T-cell (primary cell): ENCODE measurements at regions not wholly inside any gene's neighbourhood (a gene's known extent, or its start where the extent isn't known, plus 50 kb on each side); places are given as distances from the start of the nearest gene placed in this dataset.
"Not testable (repeated sequence)": the region's sequence is repeated elsewhere in the genome, so short reads cannot be mapped to it uniquely, and the experiment has no call there.

ENCODE experiments used
- ATAC-seq, 4 experiments: fragments of 200-7000 bp in 3 of 4; fragments of 150-1000 bp in 1 of 4; cut with Tn5 transposase; replicated peaks in 1 of 4; 1 replicate in 3 of 4; 2 replicates in 1 of 4; pipeline ENCODE4 v1.10.0; 2021; ENCODE audit warnings: moderate library complexity in 3 of 4, mild to moderate bottlenecking in 2 of 4, moderate number of reproducible peaks in 1 of 4
- CTCF ChIA-PET, 2 donors: fragments of 300-600 bp; sonication (Branson Sonifier 250); formaldehyde crosslinking; loops; one replicate each; lab custom pipeline; 2022; ENCODE audit warnings: antibody characterized with exemption in 2 of 2; lab: Charles Lee
- POLR2A ChIA-PET, 2 donors: fragments of 300-600 bp; sonication (Branson Sonifier 250); formaldehyde crosslinking; loops; one replicate each; lab custom pipeline; 2022; ENCODE audit warnings: antibody characterized with exemption in 2 of 2; lab: Charles Lee
- DNase-seq, 35 experiments: peaks; one replicate each; pipeline versions ENCODE4 v3.0.0 to v3.0.0-alpha.2; 2013 to 2023
- H3K27ac ChIP-seq: one replicate; pipeline ENCODE4 v1.5.1; 2013; ENCODE audit warnings: low read length
- H3K27me3 ChIP-seq, 2 experiments: replicated peaks in 1 of 2; 1 replicate in 1 of 2; 2 replicates in 1 of 2; pipeline versions ENCODE4 v1.6.1 to v1.7.0; 2013; ENCODE audit warnings: low read length in 1 of 2, mixed read lengths in 1 of 2; ENCODE audit not compliant: control insufficient read depth in 2 of 2, insufficient read depth in 2 of 2; ENCODE audit errors: extremely low read depth in 1 of 2
- H3K36me3 ChIP-seq, 2 donors: 1 replicate in 1 of 2; 2 replicates in 1 of 2; pipeline versions ENCODE4 v1.6.1 to v1.7.0; 2013; ENCODE audit warnings: low read length in 1 of 2; ENCODE audit not compliant: control insufficient read depth in 2 of 2, insufficient read depth in 1 of 2; ENCODE audit errors: extremely low read depth in 1 of 2
- H3K4me1 ChIP-seq, 2 experiments: 1 replicate in 1 of 2; 2 replicates in 1 of 2; pipeline versions ENCODE4 v1.6.1 to v1.7.0; 2013; ENCODE audit warnings: low read length in 2 of 2, mixed read lengths in 1 of 2; ENCODE audit not compliant: insufficient read depth in 2 of 2, control insufficient read depth in 1 of 2; ENCODE audit errors: extremely low read depth in 1 of 2
- H3K4me3 ChIP-seq, 2 donors: 1 replicate in 1 of 2; 2 replicates in 1 of 2; pipeline versions ENCODE4 v1.5.1 to v1.7.0; 2013; ENCODE audit warnings: mild to moderate bottlenecking in 2 of 2, low read length in 1 of 2, moderate library complexity in 1 of 2; ENCODE audit not compliant: control insufficient read depth in 1 of 2; ENCODE audit errors: extremely low read depth in 1 of 2
- H3K9me3 ChIP-seq: 2 replicates; pipeline ENCODE4 v1.7.0; 2013
- H3K27ac Mint-ChIP-seq, 2 donors: one replicate each; pipeline ENCODE4 v1.8.0; 2020 to 2021; ENCODE audit warnings: mild to moderate bottlenecking in 2 of 2, mixed read lengths in 2 of 2
- H3K27me3 Mint-ChIP-seq, 2 donors: one replicate each; pipeline ENCODE4 v1.8.0; 2021 to 2022; ENCODE audit warnings: mixed read lengths in 2 of 2
- H3K36me3 Mint-ChIP-seq: one replicate; pipeline ENCODE4 v1.8.0; 2021; ENCODE audit warnings: mixed read lengths
- H3K4me1 Mint-ChIP-seq, 3 donors: one replicate each; pipeline ENCODE4 v1.8.0; 2020 to 2022; ENCODE audit warnings: mixed read lengths in 3 of 3, mild to moderate bottlenecking in 1 of 3
- H3K4me3 Mint-ChIP-seq, 3 donors: one replicate each; pipeline ENCODE4 v1.8.0; 2020 to 2022; ENCODE audit warnings: mild to moderate bottlenecking in 3 of 3, mixed read lengths in 3 of 3, moderate library complexity in 3 of 3
- H3K9me3 Mint-ChIP-seq, 3 donors: one replicate each; pipeline ENCODE4 v1.8.0; 2020 to 2022; ENCODE audit warnings: mixed read lengths in 3 of 3
- WGBS: methylation state at CpG from one replicate; pipeline ENCODE4 v1.1.5; 2013; ENCODE audit warnings: missing lambda C conversion rate; ENCODE audit not compliant: insufficient coverage; 5-methylcytosine and 5-hydroxymethylcytosine counted together

DNA sequence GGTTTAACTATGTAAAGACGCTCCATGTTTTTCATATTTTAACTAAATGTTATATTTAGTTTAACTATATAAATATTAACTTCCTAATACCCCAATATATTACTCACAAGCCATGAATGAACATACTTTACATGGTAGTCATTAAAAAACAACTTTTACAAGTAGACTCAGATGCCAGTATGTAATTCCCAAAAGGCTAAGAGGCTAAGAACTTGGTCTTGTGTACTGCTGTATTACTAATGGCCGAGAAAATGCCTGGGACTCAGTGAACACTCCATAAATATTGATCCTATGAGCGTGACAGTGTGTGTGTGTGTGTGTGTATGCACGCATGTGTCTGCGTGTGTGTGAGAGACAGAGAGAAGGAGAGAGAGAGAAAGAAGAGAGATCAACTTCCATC lies 2342.0 kb upstream of the PCDH20 start:
- DNase-seq, ATAC-seq, H3K4me1 Mint-ChIP-seq, H3K36me3 ChIP-seq, H3K36me3 Mint-ChIP-seq, H3K4me1 ChIP-seq, H3K27me3 Mint-ChIP-seq, H3K4me3 ChIP-seq, H3K27ac Mint-ChIP-seq, H3K27ac ChIP-seq, H3K9me3 ChIP-seq, H3K27me3 ChIP-seq, H3K9me3 Mint-ChIP-seq, POLR2A ChIA-PET, CTCF ChIA-PET, H3K4me3 Mint-ChIP-seq: not testable (repeated sequence)
- WGBS, result no CpG with 5 or more reads among the region's 5 CpGs

DNA sequence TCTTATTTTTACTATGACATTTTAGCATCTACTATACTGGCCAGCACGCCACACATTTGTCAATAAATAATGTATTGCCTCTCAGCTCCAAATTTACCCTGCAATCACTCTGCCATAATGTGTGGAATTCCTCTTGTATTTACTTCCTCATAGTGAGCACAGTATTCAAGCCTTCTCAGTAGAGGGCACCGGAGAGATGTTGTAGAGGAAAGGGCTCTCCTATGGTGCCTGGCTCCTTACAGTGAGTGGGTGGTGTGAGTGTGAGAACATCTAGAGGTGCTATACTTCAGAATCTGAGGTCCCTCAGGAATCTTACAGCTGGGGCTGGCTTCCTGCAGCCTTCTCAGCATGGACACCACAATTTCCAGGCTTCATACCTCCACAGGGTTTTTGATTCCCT lies 2334.2 kb upstream of the PCDH20 start:
- H3K27ac ChIP-seq, H3K9me3 Mint-ChIP-seq, H3K4me1 ChIP-seq, ATAC-seq, H3K9me3 ChIP-seq, H3K4me3 Mint-ChIP-seq, H3K27me3 ChIP-seq, H3K4me3 ChIP-seq, H3K27ac Mint-ChIP-seq, CTCF ChIA-PET, POLR2A ChIA-PET, H3K27me3 Mint-ChIP-seq, H3K4me1 Mint-ChIP-seq, H3K36me3 ChIP-seq, DNase-seq, H3K36me3 Mint-ChIP-seq: not testable (repeated sequence)
- no CpG with 5 or more reads among the region's 2 CpGs for WGBS

GRCh38 chr13:63741814-63742101 lies 2326.1 kb upstream of the PCDH20 start:
- CTCF ChIA-PET, H3K4me1 Mint-ChIP-seq, H3K27me3 Mint-ChIP-seq: not testable (repeated sequence)

GRCh38 chr13:63741029-63741813 lies 2325.6 kb upstream of the PCDH20 start:
- H3K27ac ChIP-seq, result no peak overlapping the region
- H3K36me3 ChIP-seq, result no peaks in the 10 kb centered on the region
- no peak overlapping the region for H3K4me3 Mint-ChIP-seq
- no peaks in the 10 kb centered on the region for H3K27me3 Mint-ChIP-seq
- H3K27me3 ChIP-seq, result no peaks in the 10 kb centered on the region
- no peaks in the 10 kb centered on the region for H3K9me3 ChIP-seq
- H3K4me1 Mint-ChIP-seq, result no peaks in the 10 kb centered on the region
- ChIA-PET POLR2A (no interaction called here), CTCF (interaction anchor here in 1 of 2 donors (0.7 kb wide), 1 partner anchor 45 kb away, joined by 7 read pairs; no protein-coding TSS in a partner anchor)
- 96% methylated on average over 4 of the region's 36 CpGs for WGBS
- no peak overlapping the region for H3K27ac Mint-ChIP-seq
- ATAC-seq, result no peak
- no peaks in the 10 kb centered on the region for H3K36me3 Mint-ChIP-seq
- H3K4me1 ChIP-seq, result no peaks in the 10 kb centered on the region
- no peak for DNase-seq
- H3K9me3 Mint-ChIP-seq, result peaks cover 4 to 13% (median 6%) of the 10 kb centered on the region in 3 donors
- H3K4me3 ChIP-seq, result no peak overlapping the region

More at GRCh38 chr13:63741814-63742101, 2326.1 kb upstream of the PCDH20 start:
- H3K27me3 ChIP-seq, H3K4me3 Mint-ChIP-seq, H3K4me3 ChIP-seq, ATAC-seq, H3K27ac ChIP-seq, H3K36me3 ChIP-seq, POLR2A ChIA-PET, H3K36me3 Mint-ChIP-seq, DNase-seq, H3K27ac Mint-ChIP-seq, H3K9me3 ChIP-seq, H3K4me1 ChIP-seq, H3K9me3 Mint-ChIP-seq: not testable (repeated sequence)
- WGBS, result 90% methylated on average over 4 of the region's 19 CpGs

GRCh38 chr13:63739112-63739735 lies 2323.6 kb upstream of the PCDH20 start:
- H3K9me3 Mint-ChIP-seq, result peaks cover 4 to 13% (median 8%) of the 10 kb centered on the region in 3 donors
- H3K27me3 Mint-ChIP-seq, ATAC-seq, H3K27ac ChIP-seq, H3K36me3 ChIP-seq, H3K36me3 Mint-ChIP-seq, H3K4me3 ChIP-seq, H3K27me3 ChIP-seq, CTCF ChIA-PET, DNase-seq, H3K4me3 Mint-ChIP-seq, H3K4me1 ChIP-seq, POLR2A ChIA-PET, H3K27ac Mint-ChIP-seq, H3K4me1 Mint-ChIP-seq, H3K9me3 ChIP-seq: not testable (repeated sequence)
- 93% methylated on average over 3 of the region's 23 CpGs for WGBS

- Mint-ChIP-seq H3K27ac (no peak overlapping the region), H3K9me3 (peaks cover 0 to 9% (median 6%) of the 10 kb centered on the region in 3 donors), H3K4me1 (no peaks in the 10 kb centered on the region), H3K4me3 (no peak overlapping the region), H3K27me3 (no peaks in the 10 kb centered on the region), H3K36me3 (no peaks in the 10 kb centered on the region)
- no peaks in the 10 kb centered on the region for H3K4me1 ChIP-seq
- CTCF ChIA-PET, result no interaction called here
- POLR2A ChIA-PET, result no interaction called here
- H3K27me3 ChIP-seq, result no peaks in the 10 kb centered on the region
- no peak overlapping the region for H3K4me3 ChIP-seq
- WGBS, result 100% methylated on average over 3 of the region's 19 CpGs
- H3K27ac ChIP-seq, result no peak overlapping the region
- ATAC-seq (no peak), DNase-seq (no peak)
- no peaks in the 10 kb centered on the region for H3K36me3 ChIP-seq
- no peaks in the 10 kb centered on the region for H3K9me3 ChIP-seq
Observed at GRCh38 chr13:63737418-63737817, 2321.8 kb upstream of the PCDH20 start.
